NB4 (cell line): ENCODE measurements at regions not wholly inside any gene's neighbourhood (a gene's known extent, or its start where the extent isn't known, plus 50 kb on each side); places are given as distances from the start of the nearest gene placed in this dataset.
"Not testable (repeated sequence)": the region's sequence is repeated elsewhere in the genome, so short reads cannot be mapped to it uniquely, and the experiment has no call there.

ENCODE experiments used
- CTCF ChIP-seq: IDR thresholded peaks from one replicate; pipeline ENCODE4 v1.5.1; 2012; ENCODE audit warnings: low read depth, low read length
- MAX ChIP-seq: IDR thresholded peaks from 2 replicates; pipeline ENCODE4 v1.6.1; 2011; ENCODE audit warnings: low read depth, low read length
- POLR2A ChIP-seq: IDR thresholded peaks from 2 replicates; pipeline ENCODE4 v1.6.1; 2011; ENCODE audit warnings: mild to moderate bottlenecking; ENCODE audit not compliant: insufficient read length; ENCODE audit errors: extremely low read depth

- not testable (repeated sequence) for TF ChIP-seq CTCF, MAX, POLR2A
Measured at GRCh38 chr9:86611534-86611933, 257.3 kb upstream of the TUT7 start.
